GM21367 (cell line): ENCODE measurements at regions not wholly inside any gene's neighbourhood (a gene's known extent, or its start where the extent isn't known, plus 50 kb on each side); places are given as distances from the start of the nearest gene placed in this dataset.

Experiments
- ATAC-seq: cut with Tn5 transposase; IDR thresholded peaks from one replicate; pipeline ENCODE4 v1.9.1; 2021; ENCODE audit not compliant: unreplicated experiment

DNA sequence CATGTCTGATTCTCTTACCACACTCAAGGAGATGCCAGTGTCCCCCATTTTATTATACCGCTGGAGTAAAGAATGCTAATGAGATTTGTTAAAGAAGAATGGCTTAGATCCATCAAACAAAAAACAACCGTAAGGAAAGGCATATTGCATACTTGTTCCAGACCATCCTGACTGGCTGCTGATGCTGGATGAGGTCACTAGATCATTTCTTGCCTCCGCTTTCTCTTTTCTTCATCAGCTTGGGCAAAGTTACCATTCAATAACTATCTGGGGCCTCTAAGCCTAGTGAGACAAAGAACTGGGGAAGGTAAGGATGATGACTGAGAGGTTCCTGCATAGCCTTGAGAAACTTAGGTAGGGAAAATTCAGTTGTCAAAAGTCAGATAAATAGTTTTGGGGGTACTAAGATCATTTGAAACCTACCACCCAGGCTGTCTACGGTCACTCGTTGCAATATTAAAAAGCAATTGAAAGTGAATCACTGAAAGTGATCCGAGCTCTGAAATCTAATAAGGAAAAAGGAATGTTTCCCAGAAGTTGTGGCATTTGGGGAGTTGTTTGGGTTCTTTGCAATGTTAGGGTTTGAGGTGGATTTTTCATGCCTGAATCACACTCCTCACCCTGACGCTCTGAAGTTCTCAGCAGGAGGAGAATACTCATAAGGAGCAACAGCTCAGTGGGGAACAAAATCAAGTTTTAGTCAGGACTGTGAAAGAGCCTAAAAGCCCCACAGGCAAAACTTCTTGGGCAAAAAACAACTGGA, 176.8 kb downstream of the HHIPL2 start:
- ATAC-seq = no peak

DNA sequence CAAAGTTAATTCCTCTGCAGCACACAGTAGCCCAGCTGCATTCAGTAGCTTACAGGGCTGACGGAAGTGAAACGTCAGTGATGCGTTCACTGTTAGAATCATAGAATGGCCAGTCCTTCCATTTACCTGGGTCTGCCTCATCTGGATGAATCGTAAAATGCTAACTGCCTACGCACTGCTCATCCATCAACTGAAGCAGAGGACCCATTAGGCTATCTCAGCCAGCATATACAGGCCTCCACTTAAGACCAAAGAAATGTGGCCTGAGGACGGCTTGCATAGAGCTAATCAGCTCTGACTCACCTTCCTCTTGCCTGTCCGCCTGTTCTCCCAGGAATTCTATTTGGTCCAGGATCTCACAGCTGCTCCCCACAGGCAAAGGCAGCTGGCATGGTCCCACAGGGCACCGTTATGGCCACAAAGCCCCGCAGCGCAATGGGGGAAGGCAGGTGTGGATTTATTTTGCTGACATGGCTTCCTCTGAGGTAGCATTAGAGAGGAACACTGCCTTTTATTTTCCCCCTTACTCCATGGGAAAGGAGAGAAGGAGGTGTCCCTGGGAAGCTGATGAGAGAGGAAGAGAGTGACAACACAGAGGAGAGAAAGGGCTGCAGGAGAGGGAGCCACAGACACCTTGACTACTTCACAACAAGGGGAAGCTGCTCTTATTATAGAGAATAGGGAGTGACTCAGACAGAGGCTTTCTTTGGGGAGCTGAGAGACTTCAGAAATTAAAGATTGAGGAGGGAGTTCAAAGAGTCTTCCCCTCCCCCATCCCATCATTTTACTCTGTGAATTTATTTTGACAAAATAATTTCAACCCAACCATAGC, 177.6 kb downstream of the HHIPL2 start:
- ATAC-seq = no peak

DNA sequence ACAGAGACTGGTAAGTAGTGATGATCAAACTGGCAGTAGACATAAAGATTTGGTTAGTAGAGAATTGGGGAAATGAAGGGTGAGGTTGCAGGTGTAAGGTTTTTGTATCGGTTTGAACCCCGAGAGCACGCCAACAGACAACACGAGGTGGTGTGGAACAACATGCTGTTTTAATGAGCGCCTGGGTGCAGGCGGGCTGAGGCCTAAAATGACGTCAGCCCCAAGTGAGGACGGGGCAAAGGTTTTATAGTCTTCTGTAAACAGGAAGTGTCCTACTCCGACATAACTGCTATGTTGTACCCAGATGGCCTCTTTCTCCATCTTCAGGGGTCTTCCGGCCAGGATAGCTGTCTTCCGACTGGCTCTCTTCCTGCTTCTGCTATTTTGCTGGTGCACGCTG, 178.8 kb downstream of the HHIPL2 start:
- no peak for ATAC-seq

GRCh38 chr1:222358100-222358499, 189.8 kb downstream of the HHIPL2 start:
- ATAC-seq = no peak

DNA sequence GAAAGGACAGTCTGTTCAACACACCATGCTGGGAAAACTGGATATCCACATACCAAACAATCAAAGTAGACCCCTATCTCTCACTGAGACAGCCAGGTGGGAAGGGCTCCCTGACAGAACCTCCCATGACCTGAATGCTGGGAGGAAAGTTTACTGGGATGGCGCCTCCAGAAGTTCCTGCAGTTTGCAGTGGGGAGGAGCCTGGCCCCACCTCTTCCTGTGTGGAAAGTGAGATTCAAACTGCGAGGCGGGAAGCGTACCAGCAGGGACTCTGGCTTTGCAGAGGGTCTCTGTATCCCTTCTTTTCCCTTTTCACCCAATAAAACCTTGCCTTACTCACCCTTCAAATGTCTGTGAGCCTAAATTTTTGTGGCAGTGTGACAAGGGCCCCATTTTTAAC, 190.7 kb downstream of the HHIPL2 start:
- no peak for ATAC-seq

DNA sequence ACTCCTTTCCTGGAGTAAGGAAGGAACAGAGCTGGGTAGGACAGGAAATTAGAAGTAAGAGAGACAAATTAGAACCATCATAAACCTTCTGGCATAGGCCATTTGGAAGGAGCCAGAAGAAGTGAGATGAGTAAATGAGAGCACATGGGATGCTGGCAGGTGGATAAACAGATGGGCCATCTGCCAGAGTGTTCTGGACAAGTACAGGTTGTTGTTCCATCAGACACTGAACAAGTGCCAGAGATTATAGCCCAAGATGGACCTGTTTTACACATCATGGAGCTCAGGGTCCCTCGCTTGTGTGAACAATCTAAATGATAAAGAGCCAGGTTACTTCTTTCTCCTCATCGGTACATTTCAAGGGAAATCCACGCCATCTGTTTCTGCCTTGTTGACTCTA, 200.3 kb downstream of the HHIPL2 start:
- ATAC-seq = no peak

GRCh38 chr1:222346955-222347354, 200.9 kb downstream of the HHIPL2 start:
- no peak for ATAC-seq

DNA sequence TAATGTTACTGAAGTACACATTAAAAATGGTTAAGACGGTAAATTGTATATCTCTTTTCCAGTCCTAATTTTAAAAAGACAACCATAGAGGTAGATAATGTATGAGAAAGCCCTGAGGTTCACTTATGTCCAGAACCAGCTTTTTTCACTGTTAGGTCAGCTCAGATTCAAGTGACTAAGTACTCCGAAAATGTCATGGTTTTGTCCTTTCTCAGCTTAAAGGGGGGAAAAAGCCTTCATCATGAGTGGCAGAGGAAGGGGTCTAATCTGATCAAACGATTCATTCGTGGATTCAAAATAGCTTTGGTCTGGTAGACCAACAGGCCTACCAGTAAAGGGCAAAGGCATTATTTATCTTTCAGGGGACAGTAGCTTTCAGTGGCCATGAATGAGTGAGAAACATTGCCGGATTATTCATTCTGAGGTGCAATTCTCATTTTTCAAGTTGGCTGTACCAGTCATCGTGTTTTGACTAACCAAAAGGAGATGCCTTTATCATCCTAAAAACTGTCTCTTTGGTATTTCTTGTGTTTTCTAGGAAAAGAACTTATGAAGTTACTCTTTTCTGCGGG, 208.4 kb downstream of the HHIPL2 start:
- no peak for ATAC-seq

GRCh38 chr1:222335586-222335985, 212.3 kb downstream of the HHIPL2 start:
- no peak for ATAC-seq

DNA sequence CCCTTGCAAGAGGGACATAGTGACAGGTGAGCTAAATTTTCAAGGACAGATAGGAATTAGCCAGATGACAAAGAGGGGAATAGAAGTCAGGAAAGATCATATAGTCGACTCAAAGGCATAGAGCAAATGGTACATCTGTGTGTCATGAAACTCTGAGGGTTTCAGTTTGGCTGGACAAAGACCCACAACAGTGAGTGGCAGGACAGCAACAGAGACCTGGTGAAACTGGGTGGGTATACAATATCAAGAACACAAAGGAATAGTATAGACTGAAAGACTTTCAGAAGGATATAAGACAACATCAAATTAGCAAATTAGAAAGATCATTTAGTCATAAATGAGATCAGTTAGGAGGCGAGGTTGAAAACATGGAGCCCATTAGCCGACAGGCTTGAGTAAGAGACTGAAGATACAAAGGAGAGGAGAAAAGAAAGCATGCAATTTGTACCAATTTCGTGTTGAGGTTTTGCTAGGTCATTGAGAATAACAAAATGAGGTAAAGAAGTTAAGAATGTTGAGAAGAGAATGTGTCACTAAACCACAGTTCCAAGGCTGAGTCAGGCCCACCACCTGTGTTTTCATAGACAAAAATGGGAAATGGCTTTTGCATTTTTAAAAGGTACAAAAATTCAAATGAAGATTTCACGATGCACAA, 213.8 kb downstream of the HHIPL2 start:
- no peak for ATAC-seq

DNA sequence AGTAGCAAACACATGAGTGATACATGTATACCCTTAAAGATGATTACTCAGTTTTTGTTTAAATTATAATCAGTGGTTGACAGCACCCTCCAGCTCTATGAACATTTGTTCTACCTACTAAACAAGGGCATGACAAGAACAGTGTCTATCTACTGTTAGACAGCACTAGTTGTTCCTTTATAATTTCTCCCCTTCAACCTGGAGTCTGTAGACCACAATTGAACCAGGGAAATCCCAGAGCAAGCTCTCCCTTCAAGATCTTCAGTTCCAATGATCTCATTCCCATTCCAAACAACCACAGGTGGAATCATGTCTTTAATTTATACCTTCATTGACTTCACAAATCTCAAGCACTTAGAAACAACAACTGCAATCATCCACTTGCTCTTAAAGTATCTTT, 216.1 kb downstream of the HHIPL2 start:
- ATAC-seq = no peak

DNA sequence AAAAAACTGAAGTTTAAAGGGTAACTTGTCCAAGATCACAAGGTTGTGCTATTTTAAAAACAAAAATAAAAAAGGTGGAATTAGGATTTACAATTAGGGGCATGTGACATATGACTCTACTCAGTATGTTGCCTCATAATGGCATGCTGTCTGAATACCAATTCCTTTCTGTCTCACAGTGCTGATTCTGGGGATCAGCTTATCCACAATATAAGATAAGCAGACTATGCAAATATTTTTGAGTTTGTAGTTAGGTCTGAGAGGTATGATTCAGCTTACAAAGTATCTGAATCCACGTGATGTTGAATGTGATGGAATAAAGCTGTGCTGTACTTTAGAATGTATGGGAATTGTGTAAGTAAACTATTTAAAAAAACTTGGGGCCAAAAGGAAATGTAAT, 216.6 kb downstream of the HHIPL2 start:
- ATAC-seq = no peak

DNA sequence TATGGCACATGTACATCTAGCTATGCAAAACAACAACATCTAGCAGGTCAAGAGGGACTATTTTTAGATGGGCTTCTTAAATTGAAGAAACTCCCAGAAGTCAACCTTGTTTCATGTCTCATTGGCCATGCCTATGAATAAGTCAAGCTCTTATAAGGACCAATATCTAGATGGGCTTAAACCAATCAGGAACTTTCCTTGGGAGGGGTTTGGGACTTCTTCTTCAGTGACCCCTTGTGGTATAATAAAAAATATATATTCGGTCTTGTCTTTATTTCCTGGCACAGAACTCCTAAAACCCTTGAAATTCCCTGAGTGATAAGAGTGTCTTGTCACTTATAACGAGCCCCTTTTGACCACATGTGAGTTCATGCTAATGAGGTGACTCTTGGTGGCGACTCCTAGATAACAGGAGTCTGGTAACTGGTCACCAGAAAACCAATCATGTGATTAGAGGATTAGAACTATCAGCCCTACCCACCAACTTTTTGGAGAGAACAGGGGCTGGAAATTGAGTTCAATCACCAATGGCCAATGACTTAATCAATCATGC, 218.3 kb downstream of the HHIPL2 start:
- no peak for ATAC-seq

GRCh38 chr1:222326710-222327036, 221.2 kb downstream of the HHIPL2 start:
- ATAC-seq = no peak

GRCh38 chr1:222326006-222326709, 221.7 kb downstream of the HHIPL2 start:
- ATAC-seq = no peak

DNA sequence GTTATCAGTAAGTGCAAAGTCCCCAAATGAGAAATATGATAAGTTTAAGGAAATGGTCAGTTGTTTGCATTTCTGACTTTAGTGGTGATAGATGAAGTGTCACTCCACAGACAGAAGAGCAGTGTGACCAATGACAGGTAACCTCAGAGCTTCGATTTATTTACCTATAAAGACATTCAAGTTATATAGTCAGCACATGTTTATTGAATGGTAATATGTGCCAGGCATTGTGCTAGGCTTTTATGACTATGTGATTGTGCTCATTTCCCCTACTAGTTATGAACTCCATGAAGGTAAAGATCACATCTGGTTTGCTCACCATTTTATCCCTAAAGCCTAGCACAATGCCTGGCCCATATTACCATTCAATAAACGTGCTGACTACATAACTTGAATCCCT, 222.4 kb downstream of the HHIPL2 start:
- no peak for ATAC-seq

DNA sequence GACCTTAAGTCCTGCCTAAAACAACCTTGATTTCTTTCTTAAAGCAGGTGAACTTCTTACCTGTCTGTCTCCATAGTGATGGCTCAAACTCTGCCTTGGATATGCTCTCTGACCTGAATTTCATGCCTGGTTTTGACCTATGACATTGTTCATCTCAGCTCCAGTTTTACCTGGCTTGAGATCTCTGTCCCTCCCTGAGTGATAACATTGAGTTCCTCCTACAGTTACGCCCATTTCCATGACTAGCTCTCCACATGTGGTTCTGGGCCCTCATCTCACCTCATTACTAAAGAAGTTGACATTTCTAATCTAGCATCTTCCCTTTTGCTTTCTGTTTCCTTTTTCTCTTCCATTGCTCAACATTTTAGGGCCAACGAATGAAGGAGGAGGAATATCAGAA, 233.1 kb downstream of the HHIPL2 start:
- ATAC-seq = no peak

- no peak for ATAC-seq
Observed at GRCh38 chr1:222310836-222311235, 237.1 kb downstream of the HHIPL2 start.

GRCh38 chr1:222307621-222308020, 240.3 kb downstream of the HHIPL2 start:
- no peak for ATAC-seq

- no peak for ATAC-seq
Observed at GRCh38 chr1:222306512-222306911, 241.4 kb downstream of the HHIPL2 start.

DNA sequence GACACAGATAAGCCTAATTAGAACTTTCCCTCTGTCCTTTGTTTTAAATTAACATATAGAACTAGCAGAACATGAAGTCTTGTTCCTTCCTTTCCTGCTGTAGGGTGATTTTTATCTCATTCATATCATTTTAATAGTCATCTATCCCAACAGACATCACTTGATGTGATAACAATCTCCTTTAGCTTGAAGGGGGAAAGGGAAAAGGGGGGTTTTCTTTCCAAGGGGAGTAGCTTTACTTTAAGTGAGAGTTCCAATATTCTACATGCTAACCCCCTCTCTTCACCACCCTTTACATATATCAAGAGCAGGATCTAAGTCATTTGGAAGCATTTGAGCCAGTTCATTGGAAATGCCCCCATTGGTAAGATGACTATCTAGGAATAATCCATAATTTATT, 241.9 kb downstream of the HHIPL2 start:
- no peak for ATAC-seq
